GM18907 (cell line): ENCODE measurements at regions not wholly inside any gene's neighbourhood (a gene's known extent, or its start where the extent isn't known, plus 50 kb on each side); places are given as distances from the start of the nearest gene placed in this dataset.

Experiments used
- ATAC-seq: cut with Tn5 transposase; IDR thresholded peaks from one replicate; pipeline ENCODE4 v1.9.1; 2021; ENCODE audit warnings: mild to moderate bottlenecking, moderate library complexity; ENCODE audit not compliant: unreplicated experiment

DNA sequence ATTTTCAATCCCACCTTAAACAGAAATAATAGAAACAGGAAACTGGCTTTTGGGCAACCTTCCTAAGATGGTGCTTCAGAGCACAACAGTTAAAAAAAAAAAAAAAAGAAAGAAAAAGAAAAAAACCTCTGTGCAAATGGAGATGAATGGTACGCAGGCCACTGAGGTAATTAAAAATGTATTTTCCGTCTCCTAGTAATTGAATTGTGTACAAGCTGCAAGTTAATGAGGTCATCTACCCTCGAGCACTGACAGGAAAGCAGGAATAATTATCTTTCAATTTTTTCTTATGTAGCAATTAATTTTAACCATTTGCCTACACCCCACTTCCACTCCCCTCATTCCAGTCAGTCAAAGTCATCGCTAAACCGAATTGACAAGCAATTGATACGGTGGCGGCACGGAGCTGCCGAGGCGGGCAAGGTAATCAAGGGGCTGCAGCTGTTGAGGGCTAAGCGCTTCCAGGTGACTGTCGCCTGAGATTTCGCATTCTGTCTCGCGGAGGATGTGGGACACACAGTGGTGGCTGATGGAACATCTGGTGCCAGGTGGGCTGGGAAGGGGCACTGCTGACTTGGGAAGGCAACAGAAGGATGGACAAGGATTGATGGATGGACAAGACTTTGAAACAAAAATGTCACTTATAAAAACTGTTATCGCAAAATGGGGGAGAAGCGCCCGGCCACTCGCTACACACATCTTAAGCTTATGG, 109.4 kb downstream of the RCN1 start:
- ATAC-seq, result no peak

DNA sequence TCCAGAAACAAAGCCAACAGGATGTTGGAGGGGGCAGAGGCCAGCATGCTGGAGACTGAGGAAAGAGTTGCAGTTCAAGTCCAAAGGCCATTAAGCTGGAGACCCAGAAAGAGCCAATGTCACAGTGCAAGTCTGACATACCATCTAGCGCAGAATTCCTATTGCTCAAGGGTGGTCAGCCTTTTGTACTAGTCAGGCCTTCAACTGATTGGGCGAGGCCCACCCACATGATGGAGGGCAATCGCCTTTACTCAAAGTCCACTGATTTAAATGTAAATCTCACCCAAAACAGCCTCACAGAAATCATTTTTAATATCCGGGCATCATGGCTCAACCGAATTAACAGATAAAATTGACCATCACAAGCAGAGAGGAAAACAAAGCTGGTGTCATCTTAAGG, 113.9 kb downstream of the RCN1 start:
- ATAC-seq, result no peak

- no peak for ATAC-seq
These were observed 119.7 kb downstream of the RCN1 start for GRCh38 chr11:32210556-32210955.

DNA sequence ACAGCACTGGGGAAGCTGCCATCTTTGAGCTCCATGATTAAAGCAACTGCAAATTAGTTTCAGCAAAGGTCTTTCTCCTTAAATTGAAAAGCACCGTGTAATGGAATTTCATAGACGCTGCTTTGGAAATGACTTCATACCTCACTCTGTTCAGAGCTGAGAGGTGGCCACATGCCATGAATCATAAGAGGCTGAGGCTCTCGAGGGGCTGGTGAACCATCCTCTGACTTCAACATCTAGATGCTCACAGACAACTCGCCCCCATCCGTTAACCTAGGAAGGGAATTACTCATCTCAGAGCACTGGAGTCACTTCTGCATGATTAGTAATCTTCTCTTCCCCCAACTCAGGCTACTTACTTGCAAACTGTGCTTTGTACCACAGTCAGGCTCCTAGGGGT, 122.3 kb downstream of the RCN1 start:
- ATAC-seq, result no peak

- ATAC-seq, result no peak
These were observed 124.3 kb downstream of the RCN1 start for GRCh38 chr11:32215157-32215556.

- no peak for ATAC-seq
These were observed 125.9 kb downstream of the RCN1 start for GRCh38 chr11:32216749-32217148.

DNA sequence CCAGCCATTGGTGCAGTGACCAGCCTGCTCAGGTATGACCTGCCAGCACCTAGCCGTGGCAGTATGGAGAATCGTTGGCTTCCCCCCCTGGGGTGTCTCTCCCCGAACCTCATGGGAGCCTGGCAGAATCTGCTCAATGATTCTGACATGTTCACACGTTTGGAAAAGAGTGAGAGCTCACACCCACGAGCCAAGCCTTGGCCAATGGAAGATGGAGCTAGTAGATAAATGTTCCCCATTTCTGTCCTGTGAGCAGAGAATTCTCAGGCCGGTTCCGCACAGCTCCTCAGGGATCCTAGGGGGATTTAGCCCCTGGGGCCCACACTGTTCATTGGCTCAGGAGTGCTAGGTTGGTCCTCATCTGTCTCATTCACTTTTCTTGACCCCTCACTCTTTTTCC, 128.4 kb downstream of the RCN1 start:
- no peak for ATAC-seq

- ATAC-seq, result no peak
These were observed 130.7 kb downstream of the RCN1 start for GRCh38 chr11:32221476-32222032.

DNA sequence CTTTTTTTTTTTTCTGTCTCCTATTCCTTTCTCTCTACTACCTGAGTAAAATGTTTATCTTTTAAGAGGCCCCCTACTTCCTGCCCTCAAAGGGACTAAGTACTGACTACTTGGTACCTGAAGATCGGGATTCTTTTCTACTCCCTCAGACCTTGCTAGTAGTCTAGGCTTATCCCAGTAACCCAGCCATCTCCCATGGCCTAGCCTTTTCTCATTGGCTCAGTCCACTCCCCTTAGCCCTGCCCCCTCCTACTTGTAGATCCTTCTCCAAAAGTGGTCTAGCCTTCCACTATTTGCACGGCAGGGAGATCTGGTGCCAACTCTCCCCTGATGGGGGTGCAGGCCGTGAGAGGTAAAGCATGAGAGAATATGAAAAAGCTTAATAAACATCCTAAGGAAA, 133.7 kb downstream of the RCN1 start:
- no peak for ATAC-seq

DNA sequence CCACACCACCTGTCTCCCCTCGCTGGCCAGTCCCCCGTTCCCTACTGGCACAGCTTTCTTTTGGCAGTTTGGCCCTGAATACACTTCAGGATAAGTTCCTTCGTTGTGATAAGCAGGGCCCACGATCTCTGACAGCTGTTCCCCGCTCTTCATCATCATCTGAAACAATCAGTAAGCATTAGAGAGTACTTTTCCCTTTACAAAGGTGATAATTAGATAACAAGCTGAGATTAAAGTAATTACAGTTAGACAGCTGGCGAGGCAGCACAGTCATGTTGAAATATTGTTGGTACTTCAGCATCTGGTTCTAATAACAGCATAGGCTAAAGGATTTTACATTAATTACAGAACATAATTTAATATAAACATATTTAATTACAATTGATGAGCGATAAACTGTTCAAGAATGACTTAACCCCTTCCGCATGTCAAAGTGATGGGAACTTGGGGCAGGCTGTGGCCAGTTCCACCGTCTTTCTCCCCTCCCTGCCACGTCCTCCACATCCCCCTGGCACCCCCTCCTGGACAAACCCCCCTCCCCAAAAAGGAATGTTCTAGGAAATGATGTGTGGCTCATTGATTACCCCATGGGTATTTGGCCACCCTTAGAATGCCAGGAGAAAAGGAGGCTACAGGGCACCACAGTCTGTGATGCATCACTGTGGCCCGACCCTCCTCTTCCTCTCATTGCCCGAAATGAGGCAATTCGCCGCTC, 134.9 kb downstream of the RCN1 start:
- no peak for ATAC-seq

GRCh38 chr11:32226480-32226879, 135.6 kb downstream of the RCN1 start:
- no peak for ATAC-seq

DNA sequence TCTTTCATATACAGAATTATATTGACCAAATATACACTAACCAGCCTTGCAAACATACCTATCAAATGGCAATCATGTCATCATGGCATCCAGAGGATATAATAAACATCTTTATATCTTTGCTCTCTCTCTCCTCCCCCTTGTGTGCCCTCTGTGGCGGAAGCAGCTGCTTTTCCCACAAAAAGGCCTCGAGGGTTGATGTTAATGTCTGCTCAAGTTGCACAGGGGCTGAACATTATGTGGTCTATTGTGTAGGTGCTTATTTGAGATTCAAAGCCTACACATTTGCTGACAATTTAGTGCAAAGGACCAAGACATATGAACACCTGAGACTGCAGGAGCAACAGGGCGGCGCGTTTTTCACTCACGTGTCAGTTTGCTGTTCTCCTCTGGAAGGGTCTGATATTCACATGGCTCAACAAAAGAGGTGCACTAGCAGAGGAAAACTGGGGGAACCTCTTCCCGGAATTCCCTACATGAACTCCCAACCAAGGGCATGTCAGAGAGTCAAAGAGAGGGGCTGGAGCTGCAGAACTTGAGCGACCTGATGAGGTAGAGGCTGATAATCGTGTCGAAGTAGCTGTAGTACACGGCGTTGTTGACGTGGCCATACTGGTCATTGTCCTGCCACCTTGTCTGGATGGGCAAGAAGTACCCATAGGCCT, 138.8 kb downstream of the RCN1 start:
- ATAC-seq, result no peak

GRCh38 chr11:32231909-32232493, 141.1 kb downstream of the RCN1 start:
- ATAC-seq, result peak; percentile 86

GRCh38 chr11:32232516-32232915, 141.6 kb downstream of the RCN1 start:
- no peak for ATAC-seq

DNA sequence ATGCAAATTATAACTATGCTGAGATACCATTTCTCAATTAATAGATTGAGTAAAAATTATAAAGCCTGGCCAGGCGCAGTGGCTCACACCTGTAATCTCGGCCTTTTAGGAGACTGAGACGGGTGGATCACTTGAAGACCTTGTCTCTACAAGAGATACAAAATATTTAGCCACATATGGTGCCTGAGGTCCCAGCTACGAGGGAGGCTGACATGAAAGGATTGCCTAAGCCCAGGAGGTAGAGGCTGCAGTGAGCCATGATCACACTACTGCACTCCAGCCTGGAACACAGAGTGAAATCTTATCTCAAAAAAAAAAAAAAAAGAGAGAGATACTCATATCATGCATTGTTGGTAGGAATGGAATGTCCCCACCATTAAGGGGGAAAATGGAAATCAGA, 142.4 kb downstream of the RCN1 start:
- no peak for ATAC-seq

GRCh38 chr11:32233928-32234327, 143.1 kb downstream of the RCN1 start:
- ATAC-seq, result no peak

- no peak for ATAC-seq
These were observed 153.6 kb downstream of the RCN1 start for GRCh38 chr11:32244453-32244852.

DNA sequence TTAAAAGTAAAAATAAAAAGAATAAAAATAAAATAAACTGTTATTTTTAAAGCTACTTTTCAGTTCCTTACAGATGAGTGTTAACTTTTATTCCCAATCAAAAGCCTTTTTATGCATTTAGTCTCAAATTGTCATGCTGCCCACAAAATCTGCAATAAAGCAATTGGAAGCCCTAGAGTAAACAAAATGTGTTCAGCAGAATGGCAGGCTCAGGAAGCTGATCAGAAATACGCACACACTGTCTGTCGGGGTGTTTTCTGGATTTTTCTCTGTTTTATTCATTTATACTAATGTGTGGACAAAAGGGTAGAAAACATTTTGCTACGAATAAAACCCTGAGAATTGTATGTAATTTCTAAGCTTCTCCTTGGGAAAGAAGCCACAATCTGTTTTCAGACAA, 162.8 kb downstream of the RCN1 start:
- ATAC-seq, result no peak

DNA sequence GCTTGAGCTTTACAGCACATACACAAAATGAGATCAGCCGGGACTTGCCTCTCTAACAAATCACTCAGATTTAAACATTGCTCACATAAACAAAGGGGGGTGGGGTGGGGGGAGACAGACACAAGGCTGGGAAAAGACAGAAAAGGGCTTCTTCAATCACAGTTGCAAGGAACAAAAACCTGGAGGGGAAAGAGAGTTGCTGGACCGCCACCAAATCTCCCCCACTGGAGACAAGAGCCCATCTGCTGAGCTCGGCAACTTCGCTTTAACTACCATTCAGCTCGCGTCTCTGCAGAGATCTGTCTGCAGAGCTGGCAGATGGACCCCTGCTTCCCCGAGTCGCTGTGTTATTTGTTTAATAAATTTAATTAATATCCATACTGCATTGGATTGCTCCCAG, 165.0 kb downstream of the RCN1 start:
- no peak for ATAC-seq

DNA sequence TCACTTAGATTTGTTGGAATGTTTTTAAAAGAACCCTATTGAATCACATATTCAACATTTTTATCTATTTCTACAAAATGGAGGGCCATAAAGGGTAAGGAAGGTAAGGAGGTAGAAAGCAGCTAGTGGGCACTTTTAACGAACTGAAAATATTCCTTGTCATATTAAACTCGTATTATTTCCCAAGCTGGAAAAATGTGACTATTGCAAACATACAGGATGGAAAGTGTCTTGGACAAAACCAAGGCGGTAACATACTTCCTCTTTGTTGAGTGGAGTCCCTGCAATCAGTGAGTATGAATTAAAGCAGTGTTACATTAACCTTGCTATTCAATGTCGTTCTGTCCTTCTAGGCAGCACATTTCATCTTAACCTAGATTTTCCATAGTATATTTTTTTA, 165.6 kb downstream of the RCN1 start:
- no peak for ATAC-seq

GRCh38 chr11:32259641-32260081, 168.8 kb downstream of the RCN1 start:
- ATAC-seq, result peak; percentile 90
